Hypothalamus (tissue), 51 donors: ENCODE measurements at regions not wholly inside any gene's neighbourhood (a gene's known extent, or its start where the extent isn't known, plus 50 kb on each side); places are given as distances from the start of the nearest gene placed in this dataset.
"Not testable (repeated sequence)": the region's sequence is repeated elsewhere in the genome, so short reads cannot be mapped to it uniquely, and the experiment has no call there.

Experiments used
- DNase-seq, 51 donors: peaks; one replicate each; lab custom pipeline; 2025; lab: John Stamatoyannopoulos, UW

GRCh38 chr3:7982126-7982525 is 519.5 kb upstream of the LMCD1 start:
- no peak for DNase-seq

GRCh38 chr3:7999384-7999783 is 502.2 kb upstream of the LMCD1 start:
- no peak for DNase-seq

- DNase-seq: no peak
Measured at GRCh38 chr3:8001307-8001706, 500.3 kb upstream of the LMCD1 start.

GRCh38 chr3:8001712-8002111 is 499.9 kb upstream of the LMCD1 start:
- peak in 5 of 51 donors; percentile 3 to 8 (median 4) for DNase-seq

- DNase-seq: no peak
Measured at GRCh38 chr3:8011902-8012301, 489.7 kb upstream of the LMCD1 start.

GRCh38 chr3:8020047-8020841 is 481.4 kb upstream of the LMCD1 start:
- DNase-seq: no peak

GRCh38 chr3:8027954-8028353 is 473.7 kb upstream of the LMCD1 start:
- no peak for DNase-seq

GRCh38 chr3:8050283-8050682 is 451.3 kb upstream of the LMCD1 start:
- DNase-seq: no peak

- peak in 10 of 51 donors; percentile 1 to 32 (median 3) for DNase-seq
Measured at GRCh38 chr3:8052659-8053058, 449.0 kb upstream of the LMCD1 start.

GRCh38 chr3:8068135-8068534 is 433.5 kb upstream of the LMCD1 start:
- DNase-seq: not testable (repeated sequence)

GRCh38 chr3:8069471-8069870 is 432.2 kb upstream of the LMCD1 start:
- DNase-seq: no peak

GRCh38 chr3:8070011-8070410 is 431.6 kb upstream of the LMCD1 start:
- no peak for DNase-seq

- DNase-seq: not testable (repeated sequence)
Measured at GRCh38 chr3:8074740-8075139, 426.9 kb upstream of the LMCD1 start.

- no peak for DNase-seq
Measured at GRCh38 chr3:8077126-8077525, 424.5 kb upstream of the LMCD1 start.

GRCh38 chr3:8080464-8080863 is 421.2 kb upstream of the LMCD1 start:
- no peak for DNase-seq

GRCh38 chr3:8085498-8085897 is 416.1 kb upstream of the LMCD1 start:
- DNase-seq: no peak

- no peak for DNase-seq
Measured at GRCh38 chr3:8087951-8088350, 413.7 kb upstream of the LMCD1 start.

GRCh38 chr3:8094415-8094814 is 407.2 kb upstream of the LMCD1 start:
- no peak for DNase-seq

- no peak for DNase-seq
Measured at GRCh38 chr3:8095724-8096123, 405.9 kb upstream of the LMCD1 start.

- DNase-seq: no peak
Measured at GRCh38 chr3:8097690-8098089, 403.9 kb upstream of the LMCD1 start.

GRCh38 chr3:8103954-8104353 is 397.7 kb upstream of the LMCD1 start:
- DNase-seq: no peak

GRCh38 chr3:8106921-8107320 is 394.7 kb upstream of the LMCD1 start:
- DNase-seq: no peak
